ENCODE measurements at regions not wholly inside any gene's neighbourhood (a gene's known extent, or its start where the extent isn't known, plus 50 kb on each side); places are given as distances from the start of the nearest gene placed in this dataset.

- 89 to 94% methylated on average over 2 of the region's 2 CpGs for WGBS, 2 donors
- H3K9me3 ChIP-seq: no peaks in the 10 kb centered on the region
- H3K4me3 ChIP-seq: no peak overlapping the region
- no peaks in the 10 kb centered on the region for H3K36me3 ChIP-seq
- intact Hi-C loops (cut with DNase I): no loop called here
- no peaks in the 10 kb centered on the region for H3K27me3 ChIP-seq
- H3K4me1 ChIP-seq: peaks cover 0 to 3% (median 1%) of the 10 kb centered on the region in 4 donors
- no peak overlapping the region for H3K27ac ChIP-seq
- DNase-seq: no peak
- TF ChIP-seq POLR2A (IDR thresholded peaks at IDR 0.05) (no peak), EP300 (IDR thresholded peaks at IDR 0.05) (no peak), CTCF (IDR thresholded peaks at IDR 0.05) (no peak), POLR2AphosphoS5 (IDR thresholded peaks at IDR 0.05) (no peak)
Observed at GRCh38 chrX:14300376-14300775, 229.0 kb upstream of the GLRA2 start.

- H3K4me3 ChIP-seq: no peak overlapping the region
- intact Hi-C loops (cut with DNase I): no loop called here
Observed at GRCh38 chrX:14295426-14295825, 233.9 kb upstream of the GLRA2 start.

GRCh38 chrX:14291666-14292500, 237.5 kb upstream of the GLRA2 start:
- intact Hi-C loops (cut with DNase I): no loop called here

More at GRCh38 chrX:14295426-14295825, 233.9 kb upstream of the GLRA2 start:
- no peak for DNase-seq
- no peak overlapping the region for H3K27ac ChIP-seq
- H3K4me1 ChIP-seq: peaks cover 0 to 3% (median 1%) of the 10 kb centered on the region in 4 donors
- H3K36me3 ChIP-seq: no peaks in the 10 kb centered on the region
- no peaks in the 10 kb centered on the region for H3K9me3 ChIP-seq
- H3K27me3 ChIP-seq: no peaks in the 10 kb centered on the region
- TF ChIP-seq POLR2A (IDR thresholded peaks at IDR 0.05): no peak
- no peak for TF ChIP-seq CTCF (IDR thresholded peaks at IDR 0.05)
- TF ChIP-seq EP300 (IDR thresholded peaks at IDR 0.05): no peak
- TF ChIP-seq POLR2AphosphoS5 (IDR thresholded peaks at IDR 0.05): no peak

GRCh38 chrX:14290335-14290734, 239.0 kb upstream of the GLRA2 start:
- Histone ChIP-seq H3K4me1 (no peaks in the 10 kb centered on the region), H3K27ac (no peak overlapping the region), H3K27me3 (no peaks in the 10 kb centered on the region), H3K4me3 (no peak overlapping the region), H3K9me3 (no peaks in the 10 kb centered on the region), H3K36me3 (no peaks in the 10 kb centered on the region)
- no peak for TF ChIP-seq POLR2A (IDR thresholded peaks at IDR 0.05)
- no peak for TF ChIP-seq POLR2AphosphoS5 (IDR thresholded peaks at IDR 0.05)
- no peak for TF ChIP-seq CTCF (IDR thresholded peaks at IDR 0.05)
- no peak for TF ChIP-seq EP300 (IDR thresholded peaks at IDR 0.05)
- 91 to 93% methylated on average over 2 of the region's 2 CpGs for WGBS, 2 donors
- intact Hi-C loops (cut with DNase I): no loop called here
- DNase-seq: no peak

More at GRCh38 chrX:14291666-14292500, 237.5 kb upstream of the GLRA2 start:
- Histone ChIP-seq H3K4me3 (no peak overlapping the region), H3K36me3 (no peaks in the 10 kb centered on the region), H3K4me1 (peaks cover 0 to 3% (median 1%) of the 10 kb centered on the region in 4 donors), H3K9me3 (no peaks in the 10 kb centered on the region), H3K27me3 (no peaks in the 10 kb centered on the region), H3K27ac (peak overlapping the region in 3 of 4 donors; percentile 17 to 42 (median 42))
- DNase-seq: no peak
- WGBS, 2 donors: 70 to 89% methylated on average over 10 of the region's 10 CpGs
- TF ChIP-seq POLR2A (IDR thresholded peaks at IDR 0.05) (no peak), EP300 (IDR thresholded peaks at IDR 0.05) (no peak), CTCF (IDR thresholded peaks at IDR 0.05) (no peak), POLR2AphosphoS5 (IDR thresholded peaks at IDR 0.05) (no peak)
